Endothelial cell of umbilical vein (primary cell): ENCODE measurements at regions not wholly inside any gene's neighbourhood (a gene's known extent, or its start where the extent isn't known, plus 50 kb on each side); places are given as distances from the start of the nearest gene placed in this dataset.

Experiments used
- BruUV-seq: library from RNA; stranded (reverse); fragments of 400-500 nt; replicated peaks from 2 replicates; lab custom pipeline; 2021; lab: Mats Ljungman, UMichigan
- CTCF ChIA-PET: fragments of 300-600, 350-600 bp; sonication (Branson Sonifier 250); formaldehyde crosslinking; loops from one replicate; lab custom pipeline; 2021; ENCODE audit warnings: antibody characterized with exemption, inconsistent platforms; lab: Charles Lee
- POLR2A ChIA-PET: fragments of 300-600, 350-600 bp; sonication (Branson Sonifier 250); formaldehyde crosslinking; loops from one replicate; lab custom pipeline; 2021; ENCODE audit warnings: antibody characterized with exemption, inconsistent platforms; lab: Charles Lee
- DNase-seq: peaks from one replicate; pipeline ENCODE4 v3.0.0-alpha.2; 2011; ENCODE audit warnings: low read depth, low spot score
- FAIRE-seq: peaks from 2 replicates; lab custom pipeline; 2011; peaks lifted over from hg19 to GRCh38; lab: Jason Lieb, UNC
- H2AFZ ChIP-seq: 2 replicates; pipeline ENCODE4 v1.6.0; 2012; ENCODE audit warnings: low read depth, low read length, control low read depth, inconsistent platforms
- H3K27ac ChIP-seq: 2 replicates; pipeline ENCODE4 v1.5.1; 2011; ENCODE audit warnings: low read depth, mild to moderate bottlenecking, control low read depth, low read length, moderate library complexity; ENCODE audit not compliant: insufficient read depth
- H3K27me3 ChIP-seq, 2 experiments: 2 replicates each; pipeline versions ENCODE4 v1.6.0 to v1.6.1; 2011; ENCODE audit warnings: low read length in 2 of 2, mixed read lengths in 1 of 2; ENCODE audit not compliant: control insufficient read depth in 2 of 2, insufficient read depth in 2 of 2
- H3K36me3 ChIP-seq, 2 experiments: 2 replicates in 1 of 2; 3 replicates in 1 of 2; pipeline ENCODE4 v1.5.1; 2011; ENCODE audit warnings: low read length in 2 of 2, mild to moderate bottlenecking in 1 of 2, moderate library complexity in 1 of 2; ENCODE audit not compliant: control insufficient read depth in 2 of 2, insufficient read depth in 2 of 2; ENCODE audit errors: extremely low read depth in 1 of 2
- H3K4me1 ChIP-seq: 3 replicates; pipeline ENCODE4 v1.5.1; 2011; ENCODE audit warnings: mild to moderate bottlenecking, low read length; ENCODE audit not compliant: control insufficient read depth, insufficient read depth; ENCODE audit errors: extremely low read depth
- H3K4me2 ChIP-seq: 2 replicates; pipeline ENCODE4 v1.6.1; 2011; ENCODE audit warnings: low read length, control low read depth, mixed read lengths; ENCODE audit not compliant: insufficient read depth
- H3K4me3 ChIP-seq, 3 experiments: fragments of 200-600 bp in 1 of 3; sonication (generic), shearing (Covaris generic) in 1 of 3; replicated peaks in 1 of 3; 2 replicates each; pipeline ENCODE4 v1.5.1; 2011 to 2016; ENCODE audit warnings: control low read depth in 3 of 3, low read length in 3 of 3, mild to moderate bottlenecking in 2 of 3, inconsistent platforms in 1 of 3, low read depth in 1 of 3, moderate library complexity in 1 of 3; ENCODE audit not compliant: insufficient read depth in 1 of 3
- H3K79me2 ChIP-seq: 2 replicates; pipeline ENCODE4 v1.6.0; 2012; ENCODE audit warnings: low read length, inconsistent platforms; ENCODE audit not compliant: control insufficient read depth, insufficient read depth
- H3K9ac ChIP-seq: replicated peaks from 2 replicates; pipeline ENCODE3; 2011; ENCODE audit warnings: low read length, control low read depth; ENCODE audit not compliant: insufficient read depth; ENCODE audit errors: extremely low read depth
- H3K9me1 ChIP-seq: replicated peaks from 3 replicates; pipeline ENCODE4 v1.6.0; 2011; ENCODE audit warnings: mild to moderate bottlenecking, low read length; ENCODE audit not compliant: control insufficient read depth, insufficient read depth; ENCODE audit errors: extremely low read depth
- H3K9me3 ChIP-seq: replicated peaks from 2 replicates; pipeline ENCODE4 v1.5.1; 2012; ENCODE audit warnings: low read length, inconsistent platforms; ENCODE audit not compliant: control insufficient read depth, insufficient read depth
- H4K20me1 ChIP-seq: replicated peaks from 2 replicates; pipeline ENCODE3; 2011; ENCODE audit warnings: mild to moderate bottlenecking, low read length; ENCODE audit not compliant: control insufficient read depth, insufficient read depth; ENCODE audit errors: extremely low read depth
- EZH2 ChIP-seq: IDR thresholded peaks from 2 replicates; pipeline ENCODE4 v1.6.1; 2012; ENCODE audit warnings: borderline replicate concordance, low read depth, mild to moderate bottlenecking, moderate library complexity, low read length, inconsistent platforms; ENCODE audit not compliant: severe bottlenecking
- FOS ChIP-seq: IDR thresholded peaks from 2 replicates; pipeline ENCODE4 v1.6.1; 2011; ENCODE audit warnings: mild to moderate bottlenecking, low read length, moderate library complexity, borderline replicate concordance; ENCODE audit not compliant: insufficient read depth
- GATA2 ChIP-seq: IDR thresholded peaks from 2 replicates; pipeline ENCODE4 v1.7.0; 2011; ENCODE audit warnings: low read depth, mild to moderate bottlenecking, moderate library complexity, mixed read lengths, low read length; ENCODE audit not compliant: insufficient read length, insufficient read depth
- JUN ChIP-seq: IDR thresholded peaks from 2 replicates; pipeline ENCODE4 v1.6.1; 2011; ENCODE audit warnings: borderline replicate concordance, low read depth; ENCODE audit not compliant: insufficient read length, insufficient read depth
- MYC ChIP-seq: IDR thresholded peaks from one replicate; pipeline ENCODE4 v1.6.1; 2011; ENCODE audit warnings: mild to moderate bottlenecking, low read depth, low read length
- POLR2A ChIP-seq: IDR thresholded peaks from 2 replicates; pipeline ENCODE4 v1.6.1; 2012; ENCODE audit warnings: low read depth, mild to moderate bottlenecking, control low read depth, low read length
- POLR2AphosphoS5 ChIP-seq: IDR thresholded peaks from 2 replicates; pipeline ENCODE4 v1.6.1; 2012; ENCODE audit warnings: low read depth, mild to moderate bottlenecking, control low read depth, low read length, moderate library complexity; ENCODE audit not compliant: insufficient read depth
- dilution Hi-C: fragments of 300-500 bp; cut with MboI; formaldehyde crosslinking; loops from one replicate; pipeline ENCODE4 v1.15.0; 2019; ENCODE audit warnings: low sequenced_read_pairs; ENCODE audit not compliant: extremely low pct_ligation_motif_present
- intact Hi-C: fragments of 100-400 bp; cut with micrococcal nuclease; formaldehyde crosslinking; loops from one replicate; pipeline ENCODE4 v1.10.0; 2022
- TF ChIP-seq, protein P1 (sequence below), 2 donors: IDR thresholded peaks; 1 replicate in 1 of 2; 2 replicates in 1 of 2; pipeline ENCODE4 v1.5.1; 2011; ENCODE audit warnings: low read length in 2 of 2, mild to moderate bottlenecking in 2 of 2, moderate library complexity in 2 of 2, control low read depth in 1 of 2, inconsistent platforms in 1 of 2, low read depth in 1 of 2; ENCODE audit not compliant: insufficient read depth in 1 of 2; ENCODE audit errors: extremely low read depth in 1 of 2
- TF ChIP-seq, protein P2 (sequence below): IDR thresholded peaks from 2 replicates; pipeline ENCODE4 v1.6.1; 2011; ENCODE audit not compliant: insufficient read depth, insufficient read length

DNA sequence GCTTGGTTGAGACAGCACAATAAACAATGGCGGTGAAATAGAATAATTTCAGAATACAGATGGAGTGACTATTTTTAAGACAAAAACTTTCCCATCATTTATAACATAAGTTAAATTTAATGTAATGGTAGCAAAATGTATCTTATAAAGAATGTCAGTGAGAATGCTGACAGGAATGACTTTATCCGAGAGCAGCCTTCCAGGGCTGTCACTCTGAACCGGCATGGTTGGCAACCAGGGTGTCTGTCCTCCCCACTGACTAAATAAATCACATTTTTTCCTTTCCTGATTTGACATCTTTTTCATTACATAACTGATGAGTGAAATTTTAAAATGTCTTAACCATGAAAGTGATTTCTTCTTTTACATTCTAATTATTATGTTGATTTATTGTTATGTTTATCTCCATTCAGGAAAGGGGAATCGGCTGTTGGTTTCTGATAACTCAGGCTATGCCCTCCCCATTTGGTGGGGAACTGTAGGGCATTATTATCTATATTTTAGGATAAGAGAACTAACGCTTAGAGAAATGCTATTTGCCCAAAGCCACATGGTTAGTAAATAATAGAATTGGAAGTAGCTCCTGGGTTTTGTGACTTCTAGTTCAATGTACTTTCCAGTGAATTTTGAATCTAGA is 109.2 kb upstream of the OGFRL1 start:
- peaks cover 0 to 2% of the 10 kb centered on the region in 2 experiments for H3K27me3 ChIP-seq
- H3K4me3 ChIP-seq = no peak overlapping the region
- no TSS peak for BruUV-seq
- dilution Hi-C loops = no loop called here
- H4K20me1 ChIP-seq = no peaks in the 10 kb centered on the region
- no peak overlapping the region for H3K27ac ChIP-seq
- no peaks in the 10 kb centered on the region for H3K79me2 ChIP-seq
- no peaks in the 10 kb centered on the region for H3K9me3 ChIP-seq
- DNase-seq = no peak
- H3K4me2 ChIP-seq = no peak overlapping the region
- no peak overlapping the region for H3K9ac ChIP-seq
- intact Hi-C loops = no loop called here
- ChIA-PET CTCF (no interaction called here), POLR2A (no interaction called here)
- TF ChIP-seq FOS (no peak), EZH2 (no peak), GATA2 (no peak), POLR2AphosphoS5 (no peak), POLR2A (no peak), MYC (no peak), JUN (no peak)
- TF ChIP-seq, protein P1, sequence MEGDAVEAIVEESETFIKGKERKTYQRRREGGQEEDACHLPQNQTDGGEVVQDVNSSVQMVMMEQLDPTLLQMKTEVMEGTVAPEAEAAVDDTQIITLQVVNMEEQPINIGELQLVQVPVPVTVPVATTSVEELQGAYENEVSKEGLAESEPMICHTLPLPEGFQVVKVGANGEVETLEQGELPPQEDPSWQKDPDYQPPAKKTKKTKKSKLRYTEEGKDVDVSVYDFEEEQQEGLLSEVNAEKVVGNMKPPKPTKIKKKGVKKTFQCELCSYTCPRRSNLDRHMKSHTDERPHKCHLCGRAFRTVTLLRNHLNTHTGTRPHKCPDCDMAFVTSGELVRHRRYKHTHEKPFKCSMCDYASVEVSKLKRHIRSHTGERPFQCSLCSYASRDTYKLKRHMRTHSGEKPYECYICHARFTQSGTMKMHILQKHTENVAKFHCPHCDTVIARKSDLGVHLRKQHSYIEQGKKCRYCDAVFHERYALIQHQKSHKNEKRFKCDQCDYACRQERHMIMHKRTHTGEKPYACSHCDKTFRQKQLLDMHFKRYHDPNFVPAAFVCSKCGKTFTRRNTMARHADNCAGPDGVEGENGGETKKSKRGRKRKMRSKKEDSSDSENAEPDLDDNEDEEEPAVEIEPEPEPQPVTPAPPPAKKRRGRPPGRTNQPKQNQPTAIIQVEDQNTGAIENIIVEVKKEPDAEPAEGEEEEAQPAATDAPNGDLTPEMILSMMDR (IDR thresholded peaks at IDR 0.05; ENCODE audit: extremely low read depth in 1 of 2, insufficient read depth in 1 of 2, low read depth in 1 of 2, low read length in 2 of 2) = no peak
- TF ChIP-seq, protein P2, sequence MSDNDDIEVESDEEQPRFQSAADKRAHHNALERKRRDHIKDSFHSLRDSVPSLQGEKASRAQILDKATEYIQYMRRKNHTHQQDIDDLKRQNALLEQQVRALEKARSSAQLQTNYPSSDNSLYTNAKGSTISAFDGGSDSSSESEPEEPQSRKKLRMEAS = no peak
- no peak overlapping the region for H2AFZ ChIP-seq
- H3K36me3 ChIP-seq = no peaks in the 10 kb centered on the region
- H3K4me1 ChIP-seq = no peaks in the 10 kb centered on the region
- no peak for FAIRE-seq
- no peaks in the 10 kb centered on the region for H3K9me1 ChIP-seq
